ENCODE measurements at regions not wholly inside any gene's neighbourhood (a gene's known extent, or its start where the extent isn't known, plus 50 kb on each side); places are given as distances from the start of the nearest gene placed in this dataset.

GRCh38 chr14:21894003-21894897 lies 220.6 kb upstream of the OR4E1 start:
- H3K27me3 ChIP-seq: no peaks in the 10 kb centered on the region
- no peaks in the 10 kb centered on the region for H3K9me3 ChIP-seq
- no peak for DNase-seq (ENCODE audit: low spot score in 2 of 2)
- no peaks in the 10 kb centered on the region for H3K4me1 ChIP-seq
- TF ChIP-seq CTCF (IDR thresholded peaks at IDR 0.05): no peak
- H3K36me3 ChIP-seq: no peaks in the 10 kb centered on the region
- H3K4me3 ChIP-seq: no peak overlapping the region
- intact Hi-C loops (cut with DNase I): no loop called here
- no peak overlapping the region for H3K27ac ChIP-seq

- intact Hi-C loops (cut with DNase I): no loop called here
- DNase-seq (ENCODE audit: low spot score in 2 of 2): no peak
- H3K27me3 ChIP-seq: no peaks in the 10 kb centered on the region
- no peak overlapping the region for H3K4me3 ChIP-seq
- H3K36me3 ChIP-seq: no peaks in the 10 kb centered on the region
- H3K27ac ChIP-seq: no peak overlapping the region
- no peak for TF ChIP-seq CTCF (IDR thresholded peaks at IDR 0.05)
- H3K4me1 ChIP-seq: no peaks in the 10 kb centered on the region
- no peaks in the 10 kb centered on the region for H3K9me3 ChIP-seq
These were observed 218.3 kb upstream of the OR4E1 start for GRCh38 chr14:21891921-21892320.

GRCh38 chr14:21884995-21885394 lies 211.4 kb upstream of the OR4E1 start:
- Histone ChIP-seq H3K36me3 (no peaks in the 10 kb centered on the region), H3K27ac (no peak overlapping the region), H3K27me3 (no peaks in the 10 kb centered on the region), H3K4me1 (no peaks in the 10 kb centered on the region), H3K9me3 (no peaks in the 10 kb centered on the region), H3K4me3 (no peak overlapping the region)
- no peak for TF ChIP-seq CTCF (IDR thresholded peaks at IDR 0.05)
- no peak for DNase-seq (ENCODE audit: low spot score in 2 of 2)
- intact Hi-C loops (cut with DNase I): no loop called here

GRCh38 chr14:21882226-21882625 lies 208.6 kb upstream of the OR4E1 start:
- intact Hi-C loops (cut with DNase I): no loop called here
- Histone ChIP-seq H3K9me3 (no peaks in the 10 kb centered on the region), H3K36me3 (no peaks in the 10 kb centered on the region), H3K27me3 (no peaks in the 10 kb centered on the region), H3K27ac (no peak overlapping the region), H3K4me3 (no peak overlapping the region), H3K4me1 (no peaks in the 10 kb centered on the region)
- no peak for DNase-seq (ENCODE audit: low spot score in 2 of 2)
- no peak for TF ChIP-seq CTCF (IDR thresholded peaks at IDR 0.05)

GRCh38 chr14:21880918-21881317 lies 207.3 kb upstream of the OR4E1 start:
- H3K27ac ChIP-seq: no peak overlapping the region
- no peaks in the 10 kb centered on the region for H3K27me3 ChIP-seq
- H3K9me3 ChIP-seq: no peaks in the 10 kb centered on the region
- TF ChIP-seq CTCF (IDR thresholded peaks at IDR 0.05): no peak
- no peak for DNase-seq (ENCODE audit: low spot score in 2 of 2)
- intact Hi-C loops (cut with DNase I): no loop called here
- no peaks in the 10 kb centered on the region for H3K4me1 ChIP-seq
- no peaks in the 10 kb centered on the region for H3K36me3 ChIP-seq
- no peak overlapping the region for H3K4me3 ChIP-seq

Data from ascending aorta (tissue), 2 donors.